K562 (cell line): ENCODE measurements at regions not wholly inside any gene's neighbourhood (a gene's known extent, or its start where the extent isn't known, plus 50 kb on each side); places are given as distances from the start of the nearest gene placed in this dataset.

ENCODE experiments used
- ATAC-seq: fragments of 200-7000 bp; cut with Tn5 transposase; 3 replicates; pipeline ENCODE4 v1.9.1; 2020; ENCODE audit warnings: moderate library complexity
- BruUV-seq: library from RNA; stranded (reverse); fragments of 400-500 nt; replicated peaks from 2 replicates; lab custom pipeline; 2021; lab: Mats Ljungman, UMichigan
- CTCF ChIA-PET: fragments of 300-600 bp; formaldehyde crosslinking; extraction: SDS; loops from one replicate; lab custom pipeline; 2021; ENCODE audit warnings: low intra/inter-chr PET ratio; lab: Yijun Ruan, JAX
- POLR2A ChIA-PET: fragments of 300-600, 350-650 bp; sonication (Branson Sonifier 250); formaldehyde crosslinking; extraction: SDS; loops from one replicate; lab custom pipeline; 2021; ENCODE audit warnings: antibody characterized with exemption, inconsistent platforms; lab: Yijun Ruan, JAX
- DNase-seq, 4 experiments: peaks; one replicate each; pipeline versions ENCODE4 v3.0.0 to v3.0.0-alpha.2; 2011 to 2018; ENCODE audit warnings: low spot score in 3 of 4, mixed read lengths in 3 of 4; ENCODE audit errors: extremely low read depth in 1 of 4
- FAIRE-seq: peaks from 2 replicates; lab custom pipeline; 2011; peaks lifted over from hg19 to GRCh38; lab: Jason Lieb, UNC
- H2AFZ ChIP-seq: 2 replicates; pipeline ENCODE4 v1.6.0; 2011; ENCODE audit warnings: low read depth, low read length, control low read depth, inconsistent platforms
- H3K27ac ChIP-seq: fragments of 200-600 bp; 3 replicates; pipeline ENCODE4 v1.8.0; 2011; ENCODE audit warnings: low read depth, mild to moderate bottlenecking, control low read depth, inconsistent platforms, low read length, moderate library complexity, mixed read lengths; ENCODE audit errors: extremely low read depth
- H3K27me3 ChIP-seq, 2 experiments: fragments of 300-600 bp in 1 of 2; 2 replicates in 1 of 2; 3 replicates in 1 of 2; pipeline versions ENCODE4 v1.6.0 to v1.8.0; 2011; ENCODE audit warnings: inconsistent platforms in 2 of 2, low read length in 2 of 2, mild to moderate bottlenecking in 1 of 2, mixed read lengths in 1 of 2, moderate library complexity in 1 of 2; ENCODE audit not compliant: control insufficient read depth in 2 of 2, insufficient read depth in 2 of 2
- H3K36me3 ChIP-seq: fragments of 300-600 bp; 3 replicates; pipeline ENCODE4 v1.8.0; 2011; ENCODE audit warnings: mild to moderate bottlenecking, low read length, inconsistent platforms; ENCODE audit not compliant: control insufficient read depth, insufficient read depth
- H3K4me1 ChIP-seq, 2 experiments: fragments of 200-600 bp in 1 of 2; replicated peaks in 1 of 2; 2 replicates in 1 of 2; 3 replicates in 1 of 2; pipeline versions ENCODE4 v1.5.1 to v1.8.0; 2011; ENCODE audit warnings: inconsistent platforms in 2 of 2, low read length in 2 of 2, mild to moderate bottlenecking in 1 of 2, mixed read lengths in 1 of 2, moderate library complexity in 1 of 2; ENCODE audit not compliant: control insufficient read depth in 2 of 2, insufficient read depth in 2 of 2
- H3K4me2 ChIP-seq: 2 replicates; pipeline ENCODE4 v1.6.1; 2011; ENCODE audit warnings: low read length, control low read depth, inconsistent platforms, mixed read lengths; ENCODE audit not compliant: insufficient read depth
- H3K4me3 ChIP-seq: fragments of 200-600 bp; sonication (generic), shearing (Covaris generic); 2 replicates; pipeline ENCODE4 v1.5.1; 2016; ENCODE audit warnings: control low read depth, inconsistent platforms
- H3K79me2 ChIP-seq: fragments of 200-600 bp; 3 replicates; pipeline ENCODE4 v1.8.0; 2011; ENCODE audit warnings: low read length, inconsistent platforms; ENCODE audit not compliant: control insufficient read depth, insufficient read depth
- H3K9ac ChIP-seq, 2 experiments: 2 replicates each; pipeline versions ENCODE4 v1.6.0 to v1.6.1; 2011; ENCODE audit warnings: low read depth in 2 of 2, low read length in 2 of 2, control low read depth in 1 of 2, inconsistent platforms in 1 of 2, mild to moderate bottlenecking in 1 of 2, mixed read lengths in 1 of 2; ENCODE audit not compliant: insufficient read depth in 1 of 2
- H3K9me1 ChIP-seq: one replicate; pipeline ENCODE4 v1.6.0; 2011; ENCODE audit warnings: inconsistent platforms, mild to moderate bottlenecking, low read length, moderate library complexity; ENCODE audit not compliant: control insufficient read depth, insufficient read depth
- H3K9me3 ChIP-seq: replicated peaks from 2 replicates; pipeline ENCODE4 v1.5.1; 2011; ENCODE audit warnings: low read depth, low read length, inconsistent platforms; ENCODE audit not compliant: control insufficient read depth, insufficient read depth
- H4K20me1 ChIP-seq: replicated peaks from 2 replicates; pipeline ENCODE4 v1.6.1; 2011; ENCODE audit warnings: low read length, inconsistent platforms, mixed read lengths; ENCODE audit not compliant: control insufficient read depth, insufficient read depth
- CBX2 ChIP-seq: fragments of 200-600 bp; sonication (generic); IDR thresholded peaks from one replicate; pipeline ENCODE4 v1.6.1; 2012; ENCODE audit warnings: mild to moderate bottlenecking, low read length, inconsistent platforms; ENCODE audit not compliant: insufficient read depth, poor library complexity, severe bottlenecking
- CHD2 ChIP-seq: IDR thresholded peaks from 2 replicates; pipeline ENCODE4 v1.6.1; 2011; ENCODE audit warnings: low read depth, low read length
- FUS ChIP-seq: fragments of 200-400 bp; formaldehyde crosslinking; optimal IDR thresholded peaks from 2 replicates; pipeline ENCODE3; 2017; ENCODE audit warnings: low read depth, low read length
- HMGN3 ChIP-seq: IDR thresholded peaks from 2 replicates; pipeline ENCODE4 v1.6.1; 2011; ENCODE audit warnings: borderline replicate concordance, low read depth, mild to moderate bottlenecking, mixed read lengths, low read length; ENCODE audit not compliant: insufficient read length; ENCODE audit errors: extremely low read depth
- KAT7 ChIP-seq: sonication (generic); formaldehyde crosslinking; IDR thresholded peaks from 2 replicates; pipeline ENCODE4 v1.8.0; 2022; ENCODE audit warnings: missing genetic modification reagents, mild to moderate bottlenecking, borderline replicate concordance
- MTA3 ChIP-seq: fragments of 450-650 bp; formaldehyde crosslinking; IDR thresholded peaks from 2 replicates; pipeline ENCODE4 v1.6.1; 2017; ENCODE audit warnings: mild to moderate bottlenecking, borderline replicate concordance
- NR2C2 ChIP-seq, 2 experiments: fragments of 200-800 bp in 1 of 2; sonication (Bioruptor generic) in 1 of 2; sonication (generic) in 1 of 2; formaldehyde crosslinking in 1 of 2; IDR thresholded peaks; 2 replicates each; pipeline versions ENCODE4 v1.6.1 to v1.8.0; 2016 to 2022; ENCODE audit warnings: mild to moderate bottlenecking in 1 of 2, missing compliant biosample characterization in 1 of 2, missing genetic modification characterization in 1 of 2, missing genetic modification reagents in 1 of 2
- RBM14 ChIP-seq: fragments of 200-400 bp; formaldehyde crosslinking; IDR thresholded peaks from 2 replicates; pipeline ENCODE4 v1.6.1; 2018; ENCODE audit warnings: low read depth, mild to moderate bottlenecking, low read length, moderate library complexity, borderline replicate concordance; ENCODE audit not compliant: insufficient read depth
- SRSF3 ChIP-seq: fragments of 200-400 bp; formaldehyde crosslinking; IDR thresholded peaks from 2 replicates; pipeline ENCODE4 v1.6.1; 2016; ENCODE audit warnings: mild to moderate bottlenecking, low read length, moderate library complexity; ENCODE audit not compliant: insufficient read depth
- SRSF7 ChIP-seq: fragments of 200-400 bp; formaldehyde crosslinking; optimal IDR thresholded peaks from 2 replicates; pipeline ENCODE3; 2017; ENCODE audit warnings: mild to moderate bottlenecking, low read depth, low read length
- STAT6 ChIP-seq: sonication (generic); formaldehyde crosslinking; IDR thresholded peaks from 2 replicates; pipeline ENCODE4 v1.8.1; 2023; ENCODE audit warnings: mild to moderate bottlenecking, missing genetic modification reagents
- TSC22D4 ChIP-seq: fragments of 450-650 bp; IDR thresholded peaks from 2 replicates; pipeline ENCODE4 v1.6.1; 2016; ENCODE audit warnings: missing genetic modification characterization, missing biosample characterization, control low read depth
- ZNF584 ChIP-seq: fragments of 200-800 bp; sonication (Bioruptor generic); IDR thresholded peaks from 2 replicates; pipeline ENCODE4 v1.6.1; 2016; ENCODE audit warnings: low read depth, mild to moderate bottlenecking, missing genetic modification characterization, missing compliant biosample characterization
- WGBS: fragments of 100-300 bp; shearing (Covaris generic); methylation state at CpG from one replicate; pipeline ENCODE4 v1.1.6; 2016; ENCODE audit warnings: low coverage, mixed read lengths; ENCODE audit not compliant: insufficient coverage; ENCODE audit errors: missing lambda C conversion rate; 5-methylcytosine and 5-hydroxymethylcytosine counted together
- in situ Hi-C: fragments of 300-500 bp; cut with MboI; formaldehyde crosslinking; loops from 4 replicates; pipeline ENCODE4 v1.15.0; 2018; ENCODE audit warnings: inconsistent platforms, mixed read lengths
- intact Hi-C: fragments of 100-400 bp; cut with micrococcal nuclease; formaldehyde crosslinking; loops from 2 replicates; pipeline ENCODE4 v1.14.2; 2022

DNA sequence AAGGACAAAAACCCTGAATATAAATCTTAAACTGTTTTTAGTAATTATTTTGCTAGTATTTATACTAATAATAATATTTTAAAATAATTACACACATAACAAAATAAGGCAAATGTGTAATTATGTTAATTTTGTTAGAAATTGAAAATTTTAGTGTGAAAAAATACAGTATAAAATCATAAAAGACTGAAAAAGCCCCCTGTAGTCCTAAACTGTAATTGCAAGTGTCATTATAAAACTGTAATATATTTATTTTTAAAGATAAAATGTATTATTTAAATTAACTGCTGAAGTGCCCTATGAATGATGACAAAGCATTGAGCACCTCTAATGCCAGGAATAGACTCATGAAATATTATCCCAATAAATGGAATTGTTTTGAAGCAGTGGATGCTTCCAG lies 1117.7 kb downstream of the CBLN2 start (continued):
- TF ChIP-seq RBM14 (no peak), SRSF3 (no peak), CHD2 (no peak), FUS (no peak)

DNA sequence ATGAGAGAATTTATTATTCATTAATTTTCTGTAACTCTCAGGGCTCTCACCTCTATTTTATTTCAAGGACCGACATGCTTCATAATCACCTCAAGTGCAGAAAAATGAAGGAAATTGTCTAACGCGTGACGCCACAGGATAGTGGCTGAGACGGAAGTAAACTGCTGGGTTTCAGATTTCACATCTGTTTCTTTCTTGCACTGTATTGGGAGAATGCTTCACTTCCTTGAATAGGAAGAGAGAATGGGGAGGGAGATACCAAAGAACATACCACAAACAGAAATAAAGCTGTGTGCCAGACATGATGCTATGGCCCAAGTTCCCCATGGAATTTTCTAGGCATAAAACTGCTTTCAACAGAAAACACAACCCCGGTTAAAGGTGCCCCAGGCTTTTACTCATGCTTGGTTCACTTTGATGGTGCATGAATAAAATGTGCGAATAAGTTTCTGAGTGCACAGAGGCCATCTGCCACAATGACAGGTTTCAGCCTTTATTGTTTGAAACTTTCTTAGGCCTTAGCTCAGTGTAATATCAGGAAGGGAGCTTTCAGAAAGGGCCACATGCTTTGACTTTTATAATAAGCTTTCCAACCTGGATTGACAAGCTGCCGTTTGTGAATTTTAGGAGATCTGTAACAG lies 1116.4 kb downstream of the SOCS6 start:
- POLR2A ChIA-PET = no interaction called here
- no peaks in the 10 kb centered on the region for H4K20me1 ChIP-seq
- in situ Hi-C loops = no loop called here

More for the DNA sequence above, 1116.4 kb downstream of the SOCS6 start:
- H3K27ac ChIP-seq = no peak overlapping the region
- no peak overlapping the region for H3K4me3 ChIP-seq
- no peak overlapping the region for H3K4me2 ChIP-seq
- CTCF ChIA-PET = no interaction called here
- DNase-seq = no peak
- no peak for ATAC-seq
- no peaks in the 10 kb centered on the region for H3K9me1 ChIP-seq
- no peak for FAIRE-seq
- H3K36me3 ChIP-seq = no peaks in the 10 kb centered on the region
- no peaks in the 10 kb centered on the region for H3K4me1 ChIP-seq
- no TSS peak for BruUV-seq
- no peak overlapping the region for H3K9ac ChIP-seq
- WGBS = 4% methylated on average over 8 of the region's 8 CpGs
- intact Hi-C loops = no loop called here
- TF ChIP-seq ZNF584 (CRISPR knock-in tag) (no peak), HMGN3 (no peak), CBX2 (no peak), STAT6 (no peak), TSC22D4 (no peak), MTA3 (no peak), NR2C2 (CRISPR knock-in tag; IDR thresholded peaks at IDR 0.05) (no peak), NR2C2 (tag; IDR thresholded peaks at IDR 0.05) (no peak), KAT7 (CRISPR knock-in tag) (no peak), SRSF7 (no peak)
- TF ChIP-seq, all 486 proteins: peak for 0
- no peaks in the 10 kb centered on the region for H3K27me3 ChIP-seq
- H2AFZ ChIP-seq = no peak overlapping the region
- H3K79me2 ChIP-seq = no peaks in the 10 kb centered on the region
- H3K9me3 ChIP-seq = no peaks in the 10 kb centered on the region
